ENCODE measurements at regions not wholly inside any gene's neighbourhood (a gene's known extent, or its start where the extent isn't known, plus 50 kb on each side); places are given as distances from the start of the nearest gene placed in this dataset.

DNA sequence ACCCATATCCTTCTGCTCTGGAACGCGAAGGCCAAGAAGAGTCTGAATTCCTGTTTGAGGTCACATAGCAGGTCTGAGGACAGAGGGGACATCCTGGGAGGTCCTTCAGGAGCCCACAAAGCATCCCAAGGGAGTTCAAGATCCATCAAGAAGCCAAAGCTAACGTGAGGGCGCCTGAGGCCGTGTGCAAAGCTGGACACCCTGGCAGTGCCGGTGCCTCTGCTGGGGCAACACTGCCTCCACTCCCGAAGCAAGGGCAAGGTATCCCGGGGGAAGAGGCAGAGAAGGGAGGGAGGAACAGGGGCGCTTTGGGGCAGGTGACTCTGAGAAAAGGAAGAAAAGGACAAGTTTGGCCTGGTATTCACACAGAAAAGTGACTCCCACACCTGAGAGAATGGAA is 50.3 kb upstream of the CDON start:
- 64 to 73% (median 73%) methylated on average over 9 of the region's 9 CpGs for WGBS, 3 donors
- FAIRE-seq (no peak), DNase-seq (no peak)
- no peaks in the 10 kb centered on the region for H3K27me3 ChIP-seq (ENCODE audit: control insufficient read depth in 3 of 3, insufficient read depth in 3 of 3, low read length in 3 of 3)
- H3K27ac ChIP-seq (ENCODE audit: low read depth in 1 of 3, low read length in 2 of 3) = peak overlapping the region in 1 of 3 donors; percentile 10
- peaks cover 9 to 53% (median 9%) of the 10 kb centered on the region in 3 donors for H3K4me1 ChIP-seq (ENCODE audit: control insufficient read depth in 3 of 3, insufficient read depth in 2 of 3, low read depth in 1 of 3, low read length in 2 of 3)
- H3K4me3 ChIP-seq (ENCODE audit: low read depth in 1 of 3, low read length in 3 of 3) = no peak overlapping the region
- no peaks in the 10 kb centered on the region for H3K9me3 ChIP-seq (ENCODE audit: control insufficient read depth in 2 of 2, insufficient read depth in 1 of 2, low read depth in 1 of 2, low read length in 1 of 2)
- H3K36me3 ChIP-seq (ENCODE audit: control insufficient read depth in 3 of 3, insufficient read depth in 2 of 3, low read depth in 1 of 3, low read length in 3 of 3) = no peaks in the 10 kb centered on the region

DNA sequence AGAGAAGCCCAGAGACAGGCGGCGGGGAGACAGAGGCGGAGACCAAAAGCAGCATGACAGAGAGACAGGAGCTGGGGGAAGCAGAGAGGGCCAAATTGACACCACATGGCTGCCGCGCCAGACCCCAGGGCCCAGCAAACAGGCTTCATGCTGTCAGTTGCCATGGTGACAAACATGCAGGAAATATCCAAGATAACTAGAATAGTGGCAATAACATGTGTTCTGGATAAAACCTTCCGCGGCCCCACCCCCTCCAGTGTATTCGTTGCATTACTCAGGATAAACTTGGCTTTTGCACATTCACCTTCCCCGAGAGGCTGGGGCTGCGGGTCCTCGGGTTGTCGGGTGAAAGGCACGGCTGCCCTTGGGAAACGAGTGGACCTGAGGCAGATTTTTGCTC is 49.9 kb upstream of the CDON start:
- Histone ChIP-seq H3K4me3 (ENCODE audit: low read depth in 1 of 3, low read length in 3 of 3) (no peak overlapping the region), H3K36me3 (ENCODE audit: control insufficient read depth in 3 of 3, insufficient read depth in 2 of 3, low read depth in 1 of 3, low read length in 3 of 3) (no peaks in the 10 kb centered on the region), H3K4me1 (ENCODE audit: control insufficient read depth in 3 of 3, insufficient read depth in 2 of 3, low read depth in 1 of 3, low read length in 2 of 3) (peaks cover 9 to 53% (median 9%) of the 10 kb centered on the region in 3 donors), H3K27ac (ENCODE audit: low read depth in 1 of 3, low read length in 2 of 3) (no peak overlapping the region), H3K9me3 (ENCODE audit: control insufficient read depth in 2 of 2, insufficient read depth in 1 of 2, low read depth in 1 of 2, low read length in 1 of 2) (no peaks in the 10 kb centered on the region), H3K27me3 (ENCODE audit: control insufficient read depth in 3 of 3, insufficient read depth in 3 of 3, low read length in 3 of 3) (no peaks in the 10 kb centered on the region)
- no peak for DNase-seq
- WGBS, 3 donors = 66 to 74% (median 71%) methylated on average over 14 of the region's 14 CpGs
- no peak for FAIRE-seq

Data from small intestine (tissue), 7 donors.